ENCODE measurements at regions not wholly inside any gene's neighbourhood (a gene's known extent, or its start where the extent isn't known, plus 50 kb on each side); places are given as distances from the start of the nearest gene placed in this dataset.

GRCh38 chr11:116577273-116577672, 195.5 kb downstream of the BUD13 start:
- no peak overlapping the region for H3K9ac ChIP-seq (ENCODE audit: insufficient read depth, low read length)
- no peaks in the 10 kb centered on the region for H3K9me3 ChIP-seq (ENCODE audit: control insufficient read depth, insufficient read depth, low read depth, low read length)
- H3K4me3 ChIP-seq (replicated peaks in 1 of 4; ENCODE audit: control extremely low read depth in 1 of 4, insufficient read depth in 1 of 4, low read depth in 3 of 4, low read length in 4 of 4) = no peak overlapping the region
- no peaks in the 10 kb centered on the region for H4K20me1 ChIP-seq (ENCODE audit: control insufficient read depth, extremely low read depth, insufficient read depth, low read length)
- DNase-seq (ENCODE audit: low read depth in 2 of 2) = no peak
- no peak overlapping the region for H3K4me2 ChIP-seq (ENCODE audit: extremely low read depth, insufficient read depth, low read length)
- no peaks in the 10 kb centered on the region for H3K36me3 ChIP-seq (ENCODE audit: control insufficient read depth, insufficient read depth, low read length)
- H3K27me3 ChIP-seq (ENCODE audit: control insufficient read depth, insufficient read depth, low read length) = peaks cover 23% of the 10 kb centered on the region
- H3K79me2 ChIP-seq (ENCODE audit: control insufficient read depth, insufficient read depth, low read length) = no peaks in the 10 kb centered on the region
- no peak for TF ChIP-seq EZH2 (IDR thresholded peaks at IDR 0.05; ENCODE audit: low read length, missing control alignments)
- H3K27ac ChIP-seq (ENCODE audit: insufficient read depth, low read length) = no peak overlapping the region
- H2AFZ ChIP-seq (ENCODE audit: low read length) = no peak overlapping the region
- H3K4me1 ChIP-seq (ENCODE audit: control insufficient read depth, extremely low read depth, insufficient read depth, low read length) = no peaks in the 10 kb centered on the region

GRCh38 chr11:116576526-116576925, 196.3 kb downstream of the BUD13 start:
- TF ChIP-seq CTCF (conservative IDR thresholded peaks at IDR 0.05 in 1 of 2, IDR thresholded peaks at IDR 0.05 in 1 of 2; ENCODE audit: low read depth in 1 of 2, low read length in 2 of 2) (no peak), EZH2 (IDR thresholded peaks at IDR 0.05; ENCODE audit: low read length, missing control alignments) (no peak)
- no peak for DNase-seq (ENCODE audit: low read depth in 2 of 2)
- no peaks in the 10 kb centered on the region for H3K9me3 ChIP-seq (ENCODE audit: control insufficient read depth, insufficient read depth, low read depth, low read length)

GRCh38 chr11:116567721-116568242, 205.0 kb downstream of the BUD13 start:
- no peaks in the 10 kb centered on the region for H3K9me3 ChIP-seq (ENCODE audit: control insufficient read depth, insufficient read depth, low read depth, low read length)
- no peaks in the 10 kb centered on the region for H4K20me1 ChIP-seq (ENCODE audit: control insufficient read depth, extremely low read depth, insufficient read depth, low read length)
- H3K27me3 ChIP-seq (ENCODE audit: control insufficient read depth, insufficient read depth, low read length) = no peaks in the 10 kb centered on the region
- TF ChIP-seq CTCF (conservative IDR thresholded peaks at IDR 0.05 in 1 of 2, IDR thresholded peaks at IDR 0.05 in 1 of 2; ENCODE audit: low read depth in 1 of 2, low read length in 2 of 2) = no peak
- TF ChIP-seq EZH2 (IDR thresholded peaks at IDR 0.05; ENCODE audit: low read length, missing control alignments) = no peak
- H3K9ac ChIP-seq (ENCODE audit: insufficient read depth, low read length) = no peak overlapping the region
- H3K4me1 ChIP-seq (ENCODE audit: control insufficient read depth, extremely low read depth, insufficient read depth, low read length) = no peaks in the 10 kb centered on the region
- no peak overlapping the region for H2AFZ ChIP-seq (ENCODE audit: low read length)
- H3K27ac ChIP-seq (ENCODE audit: insufficient read depth, low read length) = no peak overlapping the region
- no peaks in the 10 kb centered on the region for H3K79me2 ChIP-seq (ENCODE audit: control insufficient read depth, insufficient read depth, low read length)
- no peak overlapping the region for H3K4me2 ChIP-seq (ENCODE audit: extremely low read depth, insufficient read depth, low read length)
- H3K36me3 ChIP-seq (ENCODE audit: control insufficient read depth, insufficient read depth, low read length) = no peaks in the 10 kb centered on the region
- no peak for DNase-seq (ENCODE audit: low read depth in 2 of 2)
- H3K4me3 ChIP-seq (replicated peaks in 1 of 4; ENCODE audit: control extremely low read depth in 1 of 4, insufficient read depth in 1 of 4, low read depth in 3 of 4, low read length in 4 of 4) = no peak overlapping the region

More at GRCh38 chr11:116576526-116576925, 196.3 kb downstream of the BUD13 start:
- Histone ChIP-seq H3K79me2 (ENCODE audit: control insufficient read depth, insufficient read depth, low read length) (no peaks in the 10 kb centered on the region), H4K20me1 (ENCODE audit: control insufficient read depth, extremely low read depth, insufficient read depth, low read length) (no peaks in the 10 kb centered on the region), H3K27ac (ENCODE audit: insufficient read depth, low read length) (no peak overlapping the region), H3K4me3 (replicated peaks in 1 of 4; ENCODE audit: control extremely low read depth in 1 of 4, insufficient read depth in 1 of 4, low read depth in 3 of 4, low read length in 4 of 4) (no peak overlapping the region), H3K4me2 (ENCODE audit: extremely low read depth, insufficient read depth, low read length) (no peak overlapping the region), H3K36me3 (ENCODE audit: control insufficient read depth, insufficient read depth, low read length) (no peaks in the 10 kb centered on the region), H3K9ac (ENCODE audit: insufficient read depth, low read length) (no peak overlapping the region), H3K4me1 (ENCODE audit: control insufficient read depth, extremely low read depth, insufficient read depth, low read length) (no peaks in the 10 kb centered on the region), H3K27me3 (ENCODE audit: control insufficient read depth, insufficient read depth, low read length) (peaks cover 19% of the 10 kb centered on the region), H2AFZ (ENCODE audit: low read length) (no peak overlapping the region)
